Activated T-cell treated with anti-CD3 and anti-CD28 coated beads, Interleukin-2, amount 50 U/mL, for 72 hours (primary cell): ENCODE measurements at regions not wholly inside any gene's neighbourhood (a gene's known extent, or its start where the extent isn't known, plus 50 kb on each side); places are given as distances from the start of the nearest gene placed in this dataset.

Source experiments
- ATAC-seq, 2 donors: fragments of 150-1000 bp; cut with Tn5 transposase; replicated peaks in 1 of 2; 2 replicates each; pipeline ENCODE4 v1.10.0; 2021; ENCODE audit warnings: moderate library complexity in 2 of 2, mild to moderate bottlenecking in 1 of 2
- DNase-seq, 2 donors: peaks; one replicate each; pipeline ENCODE4 v3.0.0; 2021 to 2022; ENCODE audit warnings: mixed read lengths in 1 of 2
- H3K27ac Mint-ChIP-seq: one replicate; pipeline ENCODE4 v1.8.0; 2022; ENCODE audit warnings: mild to moderate bottlenecking, moderate library complexity, mixed read lengths
- H3K27me3 Mint-ChIP-seq: one replicate; pipeline ENCODE4 v1.8.0; 2022; ENCODE audit warnings: low read depth, mixed read lengths
- H3K36me3 Mint-ChIP-seq, 2 donors: one replicate each; pipeline ENCODE4 v1.8.0; 2022; ENCODE audit warnings: mixed read lengths in 2 of 2, mild to moderate bottlenecking in 1 of 2; ENCODE audit not compliant: insufficient read depth in 2 of 2
- H3K4me1 Mint-ChIP-seq: one replicate; pipeline ENCODE4 v1.8.0; 2022; ENCODE audit warnings: low read depth, mixed read lengths
- H3K4me3 Mint-ChIP-seq, 2 donors: one replicate each; pipeline ENCODE4 v1.8.0; 2022; ENCODE audit warnings: mild to moderate bottlenecking in 2 of 2, mixed read lengths in 2 of 2, moderate library complexity in 2 of 2
- H3K9me3 Mint-ChIP-seq, 2 donors: one replicate each; pipeline ENCODE4 v1.8.0; 2022; ENCODE audit warnings: mixed read lengths in 2 of 2

DNA sequence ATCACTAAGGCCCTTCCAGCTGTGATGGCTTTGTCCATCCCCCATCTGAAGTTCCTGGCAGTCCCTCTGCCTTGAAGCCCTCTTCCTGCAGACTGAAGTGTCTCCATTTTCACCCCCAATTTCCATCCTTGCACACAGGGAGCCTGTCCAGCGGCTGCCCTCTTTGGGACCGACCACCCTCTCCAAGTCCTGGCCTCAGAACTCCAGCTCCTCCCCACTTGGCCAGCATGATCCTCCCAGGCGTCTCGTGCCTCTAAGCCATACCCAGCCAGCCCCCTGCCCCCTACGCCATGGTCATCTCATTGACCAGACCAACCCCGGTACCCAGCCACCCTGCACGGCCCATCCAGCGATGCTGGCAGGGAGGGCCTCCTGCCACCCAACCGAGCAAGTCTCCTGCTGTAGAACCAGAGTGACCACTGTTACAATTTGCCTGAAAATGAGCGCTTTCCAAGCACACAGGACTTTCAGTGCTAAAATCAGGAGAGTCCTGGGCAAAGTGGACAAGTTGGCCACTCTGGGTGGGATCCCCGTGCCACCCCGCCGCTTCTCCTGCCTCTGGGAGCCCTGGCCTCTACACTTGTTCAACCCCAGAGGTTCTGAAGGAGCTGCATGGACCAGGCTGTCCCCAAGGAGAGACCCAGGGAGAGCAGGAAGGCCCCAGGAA is 362.0 kb downstream of the SEC14L1 start:
- DNase-seq (no peak), ATAC-seq (no peak)
- Mint-ChIP-seq H3K27me3 (no peaks in the 10 kb centered on the region), H3K27ac (no peak overlapping the region), H3K4me3 (no peak overlapping the region), H3K36me3 (peaks cover 0 to 9% of the 10 kb centered on the region in 2 donors), H3K4me1 (no peaks in the 10 kb centered on the region), H3K9me3 (no peaks in the 10 kb centered on the region)

- Mint-ChIP-seq H3K36me3 (peaks cover 0 to 9% of the 10 kb centered on the region in 2 donors), H3K27me3 (no peaks in the 10 kb centered on the region), H3K27ac (no peak overlapping the region), H3K4me1 (no peaks in the 10 kb centered on the region), H3K4me3 (no peak overlapping the region), H3K9me3 (no peaks in the 10 kb centered on the region)
- DNase-seq (no peak), ATAC-seq (no peak)
These were observed 362.5 kb downstream of the SEC14L1 start for GRCh38 chr17:77503293-77503655.

DNA sequence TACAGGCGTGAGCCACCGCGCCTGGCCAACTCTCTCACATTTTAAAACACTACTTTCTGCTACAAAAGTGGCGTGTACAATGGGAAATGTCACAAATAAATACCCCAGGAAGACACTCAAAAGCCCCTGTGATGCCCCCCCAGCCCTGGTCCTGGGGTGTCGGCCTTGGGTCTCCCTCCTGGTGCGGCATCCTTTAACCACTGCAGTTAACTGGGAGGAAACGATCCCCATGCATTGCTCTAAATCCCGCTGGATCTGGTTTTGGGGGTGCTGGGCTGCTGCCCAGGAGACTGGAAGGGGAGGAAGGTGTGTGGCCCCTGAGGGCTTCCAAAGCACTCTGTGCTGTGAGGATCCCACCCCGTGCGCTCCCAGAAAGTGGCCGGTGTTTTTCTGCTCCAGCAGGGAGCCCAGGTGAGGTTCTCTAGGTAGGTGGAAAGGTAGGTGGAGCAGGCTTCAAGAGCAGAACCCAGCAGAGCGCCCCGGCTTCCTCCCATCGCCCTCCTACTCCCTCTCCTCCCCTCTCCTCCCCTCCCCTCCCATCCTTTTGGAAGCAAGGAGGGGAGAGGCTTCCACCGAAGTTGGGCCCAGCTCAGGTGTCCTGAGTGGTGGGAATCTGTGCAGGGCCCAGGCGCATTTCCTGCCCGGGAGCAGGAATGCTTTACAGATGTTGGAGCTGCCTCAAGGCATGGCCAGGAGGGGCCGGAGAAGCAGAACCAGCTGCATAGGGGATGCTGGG is 363.3 kb downstream of the SEC14L1 start:
- Mint-ChIP-seq H3K4me3 (no peak overlapping the region), H3K27ac (peak overlapping the region; percentile 36), H3K36me3 (peaks cover 0 to 9% of the 10 kb centered on the region in 2 donors), H3K9me3 (no peaks in the 10 kb centered on the region), H3K4me1 (no peaks in the 10 kb centered on the region), H3K27me3 (no peaks in the 10 kb centered on the region)
- DNase-seq (no peak), ATAC-seq (no peak)

DNA sequence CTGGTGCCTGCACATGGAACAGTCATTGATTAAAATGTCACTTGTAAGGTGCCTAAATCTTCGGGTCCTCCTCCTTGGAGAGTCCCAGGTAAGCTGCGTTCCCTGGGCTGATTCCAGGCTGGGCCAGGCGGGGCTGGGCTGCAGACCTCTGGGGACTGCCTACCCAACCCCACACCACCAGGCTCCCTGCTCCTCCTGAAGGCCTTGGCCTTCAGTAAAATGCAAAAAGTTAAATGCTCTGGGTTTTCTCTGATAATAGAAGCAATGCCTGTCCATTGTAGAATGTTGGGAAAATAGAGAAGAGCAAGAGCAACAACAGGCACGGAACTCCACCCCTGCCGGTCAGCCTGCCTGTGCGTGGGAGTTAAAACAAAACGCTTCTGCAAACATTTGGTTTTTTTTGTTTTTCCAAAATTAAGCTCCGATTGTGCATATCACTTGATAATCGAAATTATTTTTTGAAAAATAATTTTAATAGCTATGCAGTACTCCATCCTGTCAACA is 363.9 kb downstream of the SEC14L1 start:
- H3K4me1 Mint-ChIP-seq, result no peaks in the 10 kb centered on the region
- ATAC-seq, result no peak
- no peaks in the 10 kb centered on the region for H3K27me3 Mint-ChIP-seq
- H3K36me3 Mint-ChIP-seq, result peaks cover 0 to 6% of the 10 kb centered on the region in 2 donors
- H3K27ac Mint-ChIP-seq, result no peak overlapping the region
- H3K4me3 Mint-ChIP-seq, result no peak overlapping the region
- DNase-seq, result no peak
- H3K9me3 Mint-ChIP-seq, result no peaks in the 10 kb centered on the region

DNA sequence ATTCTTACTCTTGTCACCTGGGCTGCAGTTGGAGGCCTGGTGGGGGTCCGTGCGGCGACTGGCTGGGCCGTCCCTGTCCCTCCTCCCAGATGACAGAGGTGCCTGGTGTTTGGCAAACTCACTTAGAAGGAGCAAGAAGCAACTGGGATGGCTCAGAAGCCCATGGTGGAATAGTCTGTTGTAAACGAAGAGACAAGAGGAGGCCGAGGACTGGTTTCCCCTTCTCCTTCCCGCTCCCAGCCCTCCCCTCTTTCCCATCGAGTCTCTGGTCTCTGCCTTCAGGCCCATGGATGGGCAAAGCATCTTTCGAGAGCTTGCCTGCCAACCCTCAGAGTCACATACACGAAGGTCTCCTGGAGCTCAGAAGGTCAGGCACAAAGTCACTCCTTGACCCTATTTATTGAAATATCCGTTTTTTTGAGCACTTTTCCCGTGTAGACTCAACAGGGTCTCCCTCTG is 364.4 kb downstream of the SEC14L1 start:
- Mint-ChIP-seq H3K4me3 (no peak overlapping the region), H3K9me3 (no peaks in the 10 kb centered on the region), H3K4me1 (no peaks in the 10 kb centered on the region), H3K27ac (no peak overlapping the region), H3K27me3 (no peaks in the 10 kb centered on the region), H3K36me3 (peaks cover 0 to 6% of the 10 kb centered on the region in 2 donors)
- DNase-seq, result no peak
- ATAC-seq, result no peak

- no peaks in the 10 kb centered on the region for H3K9me3 Mint-ChIP-seq
- no peak for DNase-seq
- H3K36me3 Mint-ChIP-seq, result peaks cover 0 to 4% of the 10 kb centered on the region in 2 donors
- H3K4me3 Mint-ChIP-seq, result no peak overlapping the region
- H3K27ac Mint-ChIP-seq, result no peak overlapping the region
- H3K27me3 Mint-ChIP-seq, result no peaks in the 10 kb centered on the region
- no peaks in the 10 kb centered on the region for H3K4me1 Mint-ChIP-seq
- ATAC-seq, result peak in 1 of 2 donors; percentile 17
These were observed 365.7 kb downstream of the SEC14L1 start for GRCh38 chr17:77506371-77506991.

- H3K9me3 Mint-ChIP-seq, result peaks cover 2 to 3% of the 10 kb centered on the region in 2 donors
- no peaks in the 10 kb centered on the region for H3K27me3 Mint-ChIP-seq
- no peaks in the 10 kb centered on the region for H3K4me1 Mint-ChIP-seq
- peaks cover 0 to 7% of the 10 kb centered on the region in 2 donors for H3K36me3 Mint-ChIP-seq
- H3K4me3 Mint-ChIP-seq, result no peak overlapping the region
- ATAC-seq (peak in 1 of 2 donors; percentile 13), DNase-seq (no peak)
- no peak overlapping the region for H3K27ac Mint-ChIP-seq
These were observed 366.5 kb downstream of the SEC14L1 start for GRCh38 chr17:77507111-77507885.

- ATAC-seq (peak; percentile 3 to 12), DNase-seq (no peak)
- Mint-ChIP-seq H3K36me3 (peaks cover 0 to 10% of the 10 kb centered on the region in 2 donors), H3K9me3 (peaks cover 2 to 3% of the 10 kb centered on the region in 2 donors), H3K4me3 (no peak overlapping the region), H3K27me3 (no peaks in the 10 kb centered on the region), H3K27ac (no peak overlapping the region), H3K4me1 (no peaks in the 10 kb centered on the region)
These were observed 367.4 kb downstream of the SEC14L1 start for GRCh38 chr17:77508047-77508715.

DNA sequence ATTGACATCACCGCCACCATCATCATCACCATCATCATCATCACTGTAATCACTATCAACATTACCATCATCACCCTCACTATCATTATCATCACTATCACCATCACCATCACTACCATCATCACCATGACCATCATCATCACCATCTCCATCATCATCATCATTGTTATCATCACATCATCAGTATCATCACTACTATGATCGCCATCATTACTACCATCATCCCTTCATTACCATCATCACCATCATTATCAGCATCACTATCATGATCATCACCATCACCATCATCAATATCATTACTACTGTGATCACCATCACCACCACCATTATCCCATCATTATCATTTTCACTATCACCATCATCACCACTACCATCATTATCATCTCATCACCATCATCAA is 368.3 kb downstream of the SEC14L1 start:
- Mint-ChIP-seq H3K9me3 (peaks cover 2 to 3% of the 10 kb centered on the region in 2 donors), H3K27me3 (no peaks in the 10 kb centered on the region), H3K4me3 (no peak overlapping the region), H3K4me1 (no peaks in the 10 kb centered on the region), H3K36me3 (peaks cover 0 to 10% of the 10 kb centered on the region in 2 donors), H3K27ac (no peak overlapping the region)
- ATAC-seq (no peak), DNase-seq (no peak)

DNA sequence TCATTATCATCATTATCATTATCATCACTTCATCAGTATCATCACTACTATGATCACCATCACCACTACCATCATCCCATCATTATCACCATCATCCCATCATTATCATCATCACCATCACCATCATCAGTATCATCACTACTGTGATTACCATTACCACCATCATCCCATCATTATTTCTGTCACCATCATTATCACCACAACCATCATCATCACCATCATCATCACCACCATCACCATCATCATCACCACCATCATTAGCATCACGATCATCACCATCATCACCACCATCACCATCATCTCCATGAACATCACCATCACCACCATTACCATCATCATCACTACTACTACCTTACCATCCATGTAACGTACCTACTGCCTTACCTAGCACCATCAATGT is 368.8 kb downstream of the SEC14L1 start:
- H3K4me3 Mint-ChIP-seq, result no peak overlapping the region
- H3K27ac Mint-ChIP-seq, result no peak overlapping the region
- ATAC-seq (no peak), DNase-seq (no peak)
- H3K9me3 Mint-ChIP-seq, result peaks cover 2 to 3% of the 10 kb centered on the region in 2 donors
- no peaks in the 10 kb centered on the region for H3K4me1 Mint-ChIP-seq
- H3K36me3 Mint-ChIP-seq, result peaks cover 0 to 10% of the 10 kb centered on the region in 2 donors
- H3K27me3 Mint-ChIP-seq, result no peaks in the 10 kb centered on the region

DNA sequence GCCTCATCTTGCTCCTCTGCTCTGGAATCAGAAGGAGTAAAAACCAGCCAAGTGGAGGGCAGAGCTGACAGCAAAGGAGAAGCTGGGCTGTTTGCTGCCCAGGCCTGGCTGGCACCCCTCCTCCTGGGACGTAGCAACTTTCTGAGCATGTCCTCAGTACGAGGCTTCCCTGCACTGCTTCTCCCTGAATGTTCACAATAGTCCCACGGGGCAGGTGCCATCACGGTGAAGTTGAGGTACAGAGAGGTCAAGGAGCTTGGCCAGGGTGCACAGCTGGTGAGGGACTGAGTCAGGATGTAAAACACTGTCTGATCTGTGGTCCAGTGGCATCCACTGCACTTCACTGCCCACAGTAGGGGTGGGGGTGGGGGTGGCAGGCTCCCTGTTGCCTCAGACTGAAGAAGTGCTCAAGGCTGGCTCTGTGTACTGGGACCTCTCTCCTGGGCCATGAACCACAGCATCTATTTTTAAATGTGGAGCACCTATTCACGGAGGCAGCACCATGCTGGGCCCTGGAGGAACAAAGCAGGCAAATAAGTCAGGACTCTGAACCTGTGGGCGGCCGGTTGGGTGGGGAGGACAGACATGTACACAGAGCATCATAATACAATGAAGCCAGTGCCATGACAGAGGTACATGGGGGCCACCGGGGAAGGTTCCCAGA is 369.5 kb downstream of the SEC14L1 start:
- no peak overlapping the region for H3K27ac Mint-ChIP-seq
- peaks cover 2 to 3% of the 10 kb centered on the region in 2 donors for H3K9me3 Mint-ChIP-seq
- ATAC-seq (no peak), DNase-seq (no peak)
- H3K36me3 Mint-ChIP-seq, result peaks cover 0 to 10% of the 10 kb centered on the region in 2 donors
- H3K4me3 Mint-ChIP-seq, result no peak overlapping the region
- no peaks in the 10 kb centered on the region for H3K27me3 Mint-ChIP-seq
- H3K4me1 Mint-ChIP-seq, result no peaks in the 10 kb centered on the region

GRCh38 chr17:77511514-77512061 is 370.8 kb downstream of the SEC14L1 start:
- H3K27ac Mint-ChIP-seq, result no peak overlapping the region
- DNase-seq (no peak), ATAC-seq (no peak)
- peaks cover 2 to 3% of the 10 kb centered on the region in 2 donors for H3K9me3 Mint-ChIP-seq
- no peak overlapping the region for H3K4me3 Mint-ChIP-seq
- no peaks in the 10 kb centered on the region for H3K4me1 Mint-ChIP-seq
- no peaks in the 10 kb centered on the region for H3K27me3 Mint-ChIP-seq
- peaks cover 0 to 10% of the 10 kb centered on the region in 2 donors for H3K36me3 Mint-ChIP-seq
